ENCODE measurements at regions not wholly inside any gene's neighbourhood (a gene's known extent, or its start where the extent isn't known, plus 50 kb on each side); places are given as distances from the start of the nearest gene placed in this dataset.

- H2BK120ac ChIP-seq (replicated peaks; ENCODE audit: low read depth, low read length): no peak overlapping the region
- no peaks in the 10 kb centered on the region for H4K20me1 ChIP-seq (replicated peaks in 1 of 2; ENCODE audit: control insufficient read depth in 1 of 2, insufficient read depth in 2 of 2, low read length in 2 of 2)
- no peak overlapping the region for H3K4ac ChIP-seq (replicated peaks; ENCODE audit: insufficient read length, low read depth, low read length)
- H3K23me2 ChIP-seq (ENCODE audit: low read depth, low read length): no peaks in the 10 kb centered on the region
- H4K91ac ChIP-seq (replicated peaks; ENCODE audit: insufficient read length, low read length): no peak overlapping the region
- H4K5ac ChIP-seq (ENCODE audit: insufficient read length, low read depth, low read length): no peak overlapping the region
- H2AK5ac ChIP-seq (ENCODE audit: low read depth, low read length): no peak overlapping the region
- H3K79me1 ChIP-seq (ENCODE audit: low read depth, low read length): no peaks in the 10 kb centered on the region
- no peak overlapping the region for H3K4me3 ChIP-seq (ENCODE audit: extremely low read depth in 1 of 4, insufficient read depth in 2 of 4, low read depth in 3 of 4, low read length in 4 of 4)
- H2AFZ ChIP-seq (ENCODE audit: low read length): no peak overlapping the region
- no peak overlapping the region for H2BK5ac ChIP-seq (ENCODE audit: low read depth, low read length)
- FAIRE-seq: no peak
- no peak for TF ChIP-seq RNF2 (IDR thresholded peaks at IDR 0.05; ENCODE audit: borderline replicate concordance, low read depth, low read length, missing control alignments, poor library complexity, severe bottlenecking)
- TF ChIP-seq USF2 (IDR thresholded peaks at IDR 0.05; ENCODE audit: low read length): no peak
- TF ChIP-seq BRCA1 (IDR thresholded peaks at IDR 0.05; ENCODE audit: low read depth, low read length): no peak
- no peak for TF ChIP-seq TCF12 (IDR thresholded peaks at IDR 0.05; ENCODE audit: low read depth, low read length)
- TF ChIP-seq EP300 (IDR thresholded peaks at IDR 0.05; ENCODE audit: borderline replicate concordance in 1 of 2, low read depth in 2 of 2, low read length in 2 of 2): no peak
- no peak for TF ChIP-seq CHD1 (IDR thresholded peaks at IDR 0.05; ENCODE audit: low read depth, low read length)
- TF ChIP-seq TAF1 (IDR thresholded peaks at IDR 0.05; ENCODE audit: low read depth, low read length): no peak
- no peak for TF ChIP-seq BACH1 (IDR thresholded peaks at IDR 0.05; ENCODE audit: low read length)
- TF ChIP-seq CTBP2 (IDR thresholded peaks at IDR 0.05; ENCODE audit: borderline replicate concordance, insufficient read depth, insufficient read length, low read length): no peak
- no peak for TF ChIP-seq POLR2AphosphoS5 (IDR thresholded peaks at IDR 0.05; ENCODE audit: low read depth, low read length)
- no peak for TF ChIP-seq KDM1A (IDR thresholded peaks at IDR 0.05; ENCODE audit: borderline replicate concordance, low read length)
- H3K56ac ChIP-seq (replicated peaks; ENCODE audit: insufficient read length, low read depth, low read length): no peak overlapping the region
- 81% methylated on average over 2 of the region's 2 CpGs; no CpG with 5 or more reads in 1 of the 2 experiments for WGBS, 2 experiments (ENCODE audit: extremely low coverage in 1 of 2, insufficient coverage in 1 of 2, insufficient read length in 1 of 2, insufficient replicate concordance in 2 of 2, low coverage in 1 of 2, low lambda C conversion rate in 2 of 2, missing lambda C conversion rate in 1 of 2)
- no peak overlapping the region for H3K4me2 ChIP-seq (ENCODE audit: insufficient read depth in 1 of 2, low read depth in 2 of 2, low read length in 2 of 2)
- no peak overlapping the region for H3K23ac ChIP-seq (ENCODE audit: insufficient read length)
- no peak overlapping the region for H2BK20ac ChIP-seq (ENCODE audit: low read length)
- no peaks in the 10 kb centered on the region for H3K36me3 ChIP-seq (ENCODE audit: control insufficient read depth in 2 of 4, insufficient read depth in 4 of 4, low read length in 3 of 4)
- H3K27ac ChIP-seq (ENCODE audit: low read depth, low read length): no peak overlapping the region
- no peak overlapping the region for H4K8ac ChIP-seq (ENCODE audit: extremely low read depth, insufficient read depth, low read length)
- peaks cover 0 to 9% (median 0%) of the 10 kb centered on the region in 4 experiments; a peak in 3 of 7 replicates for H3K4me1 ChIP-seq (replicated peaks in 1 of 4; ENCODE audit: control insufficient read depth in 3 of 4, insufficient read depth in 4 of 4, low read length in 3 of 4)
- H3K18ac ChIP-seq (ENCODE audit: extremely low read depth, low read length): no peak overlapping the region
- no peak overlapping the region for H3K14ac ChIP-seq (ENCODE audit: insufficient read length)
- H3K9ac ChIP-seq (replicated peaks in 1 of 4; ENCODE audit: extremely low read depth in 1 of 4, low read depth in 3 of 4, low read length in 3 of 4): no peak overlapping the region
- no peak for DNase-seq (ENCODE audit: low read depth in 1 of 2, low spot score in 2 of 2)
- no peaks in the 10 kb centered on the region for H3K27me3 ChIP-seq (replicated peaks in 1 of 4; ENCODE audit: control insufficient read depth in 3 of 4, extremely low read depth in 1 of 4, insufficient read depth in 3 of 4, low read length in 3 of 4)
- no peaks in the 10 kb centered on the region for H3K9me3 ChIP-seq (ENCODE audit: insufficient read depth in 2 of 2, low read depth in 1 of 2, low read length in 1 of 2)
- CTCF ChIA-PET (ENCODE audit: partially characterized antibody): no interaction called here
- no peak overlapping the region for H2BK12ac ChIP-seq (ENCODE audit: low read depth, low read length)
- POLR2A ChIA-PET (ENCODE audit: partially characterized antibody): no interaction called here
- no peak overlapping the region for H2BK15ac ChIP-seq (ENCODE audit: low read length)
- H3K79me2 ChIP-seq (ENCODE audit: control insufficient read depth in 1 of 2, insufficient read depth in 2 of 2, low read length in 2 of 2): no peaks in the 10 kb centered on the region
Measured at GRCh38 chr1:218587900-218588299, 242.8 kb downstream of the TGFB2 start.
